HepG2 (cell line): ENCODE measurements at regions not wholly inside any gene's neighbourhood (a gene's known extent, or its start where the extent isn't known, plus 50 kb on each side); places are given as distances from the start of the nearest gene placed in this dataset.

Experiments used
- ATAC-seq: fragments of 200-7000 bp; cut with Tn5 transposase; 3 replicates; pipeline ENCODE4 v1.9.1; 2020; ENCODE audit warnings: mild to moderate bottlenecking, moderate library complexity
- BruUV-seq: library from RNA; stranded (reverse); fragments of 400-500 nt; replicated peaks from 2 replicates; lab custom pipeline; 2021; lab: Mats Ljungman, UMichigan
- CTCF ChIA-PET: fragments of 300-600 bp; formaldehyde crosslinking; extraction: SDS; loops from one replicate; lab custom pipeline; 2021; ENCODE audit warnings: low total read pairs, inconsistent platforms, low intra/inter-chr PET ratio; lab: Yijun Ruan, JAX
- POLR2A ChIA-PET: fragments of 350-600 bp; sonication (Branson Sonifier 250); formaldehyde crosslinking; loops from one replicate; lab custom pipeline; 2020; ENCODE audit warnings: antibody characterized with exemption, inconsistent platforms; lab: Yijun Ruan, JAX
- DNase-seq: peaks from one replicate; pipeline ENCODE4 v3.0.0-alpha.2; 2015; ENCODE audit warnings: low spot score
- FAIRE-seq: peaks from 3 replicates; lab custom pipeline; 2011; peaks lifted over from hg19 to GRCh38; lab: Jason Lieb, UNC
- H2AFZ ChIP-seq: one replicate; pipeline ENCODE4 v1.6.1; 2011; ENCODE audit warnings: low read length, inconsistent platforms
- H3K27ac ChIP-seq: fragments of 300-600 bp; 3 replicates; pipeline ENCODE4 v1.8.0; 2011; ENCODE audit warnings: mixed run types, mild to moderate bottlenecking, mixed read lengths, low read length, inconsistent platforms; ENCODE audit not compliant: insufficient read depth; ENCODE audit errors: extremely low read length
- H3K27me3 ChIP-seq, 2 experiments: fragments of 200-600 bp in 1 of 2; 2 replicates in 1 of 2; 3 replicates in 1 of 2; pipeline versions ENCODE4 v1.6.0 to v1.8.0; 2011; ENCODE audit warnings: low read length in 2 of 2, mild to moderate bottlenecking in 2 of 2, moderate library complexity in 2 of 2, inconsistent platforms in 1 of 2; ENCODE audit not compliant: insufficient read depth in 2 of 2, control insufficient read depth in 1 of 2
- H3K36me3 ChIP-seq, 2 experiments: fragments of 200-600 bp in 1 of 2; replicated peaks in 1 of 2; 2 replicates in 1 of 2; 3 replicates in 1 of 2; pipeline versions ENCODE4 v1.5.1 to v1.8.0; 2011; ENCODE audit warnings: low read length in 2 of 2, inconsistent platforms in 1 of 2; ENCODE audit not compliant: insufficient read depth in 2 of 2, control insufficient read depth in 1 of 2
- H3K4me1 ChIP-seq: 2 replicates; pipeline ENCODE4 v1.5.1; 2012; ENCODE audit warnings: low read length, inconsistent platforms; ENCODE audit not compliant: insufficient read depth
- H3K4me2 ChIP-seq: 2 replicates; pipeline ENCODE4 v1.6.0; 2011; ENCODE audit warnings: low read depth, low read length, inconsistent platforms
- H3K4me3 ChIP-seq, 3 experiments: fragments of 200-600 bp in 1 of 3; sonication (generic), shearing (Covaris generic) in 1 of 3; replicated peaks in 1 of 3; 2 replicates each; pipeline ENCODE4 v1.5.1; 2011 to 2016; ENCODE audit warnings: low read length in 3 of 3, inconsistent platforms in 2 of 3, low read depth in 2 of 3, mild to moderate bottlenecking in 2 of 3, control low read depth in 1 of 3, mixed read lengths in 1 of 3; ENCODE audit not compliant: insufficient read depth in 1 of 3
- H3K79me2 ChIP-seq: one replicate; pipeline ENCODE4 v1.6.1; 2011; ENCODE audit warnings: low read length, inconsistent platforms; ENCODE audit not compliant: insufficient read depth
- H3K9ac ChIP-seq: 2 replicates; pipeline ENCODE4 v1.6.0; 2011; ENCODE audit warnings: mild to moderate bottlenecking, low read depth, low read length, inconsistent platforms; ENCODE audit not compliant: insufficient read depth
- H3K9me3 ChIP-seq: 2 replicates; pipeline ENCODE4 v1.5.1; 2012; ENCODE audit warnings: mild to moderate bottlenecking, low read length
- H4K20me1 ChIP-seq: 2 replicates; pipeline ENCODE4 v1.6.0; 2011; ENCODE audit warnings: inconsistent platforms, mild to moderate bottlenecking, low read length, moderate library complexity; ENCODE audit not compliant: insufficient read depth
- ATF7-NPFF ChIP-seq: sonication (generic); formaldehyde crosslinking; IDR thresholded peaks from 2 replicates; pipeline ENCODE4 v1.8.1; 2023; ENCODE audit warnings: mild to moderate bottlenecking, low read depth, missing genetic modification reagents, moderate library complexity
- FOXC1 ChIP-seq: sonication (generic); formaldehyde crosslinking; IDR thresholded peaks from 2 replicates; pipeline ENCODE4 v1.8.0; 2022; ENCODE audit warnings: mild to moderate bottlenecking, missing genetic modification reagents, borderline replicate concordance
- GPN1 ChIP-seq: sonication (generic); formaldehyde crosslinking; IDR thresholded peaks from 2 replicates; pipeline ENCODE4 v1.5.1; 2020; ENCODE audit warnings: missing genetic modification reagents, borderline replicate concordance
- RFX3 ChIP-seq: IDR thresholded peaks from 2 replicates; pipeline ENCODE4 v1.6.1; 2016; ENCODE audit warnings: missing biosample characterization, missing genetic modification reagents
- ZBTB7A ChIP-seq: sonication (generic); formaldehyde crosslinking; IDR thresholded peaks from 2 replicates; pipeline ENCODE4 v1.8.0; 2022; ENCODE audit warnings: mild to moderate bottlenecking, missing genetic modification reagents
- ZNF232 ChIP-seq: sonication (generic); formaldehyde crosslinking; IDR thresholded peaks from 2 replicates; pipeline ENCODE4 v1.4.0; 2020; ENCODE audit warnings: missing genetic modification reagents, borderline replicate concordance
- ZNF777 ChIP-seq: sonication (generic); formaldehyde crosslinking; IDR thresholded peaks from 2 replicates; pipeline ENCODE4 v1.4.0; 2020; ENCODE audit warnings: missing genetic modification reagents
- ZNF790 ChIP-seq: sonication (generic); formaldehyde crosslinking; IDR thresholded peaks from 2 replicates; pipeline ENCODE4 v1.8.0; 2022; ENCODE audit warnings: missing genetic modification reagents, mild to moderate bottlenecking, borderline replicate concordance
- ZZZ3 ChIP-seq: sonication (generic); formaldehyde crosslinking; IDR thresholded peaks from 2 replicates; pipeline ENCODE4 v1.4.0; 2020; ENCODE audit warnings: missing genetic modification reagents, mild to moderate bottlenecking, borderline replicate concordance
- WGBS: methylation state at CpG from one replicate; pipeline ENCODE4 v1.1.6; 2017; ENCODE audit warnings: low lambda C conversion rate; 5-methylcytosine and 5-hydroxymethylcytosine counted together
- in situ Hi-C: cut with HindIII; loops from 2 replicates; pipeline ENCODE4 v1.10.0; 2017; ENCODE audit warnings: low pct_unique_long_range_greater_than_20kb; ENCODE audit not compliant: extremely low pct_ligation_motif_present
- intact Hi-C: fragments of 100-400 bp; cut with micrococcal nuclease; formaldehyde crosslinking; loops from one replicate; pipeline ENCODE4 v1.10.0; 2022; ENCODE audit not compliant: unreplicated experiment
- TF ChIP-seq, protein P1 (sequence below), 2 experiments: fragments of 450-650 bp in 1 of 2; sonication (generic) in 1 of 2; formaldehyde crosslinking in 1 of 2; IDR thresholded peaks; 2 replicates each; pipeline versions ENCODE4 v1.6.1 to v1.8.0; 2016 to 2022; ENCODE audit warnings: antibody characterized with exemption in 1 of 2, mild to moderate bottlenecking in 1 of 2, missing genetic modification reagents in 1 of 2
- TF ChIP-seq, protein P2 (sequence below): sonication (generic); formaldehyde crosslinking; IDR thresholded peaks from 2 replicates; pipeline ENCODE4 v1.4.0; 2020; ENCODE audit warnings: missing genetic modification reagents

DNA sequence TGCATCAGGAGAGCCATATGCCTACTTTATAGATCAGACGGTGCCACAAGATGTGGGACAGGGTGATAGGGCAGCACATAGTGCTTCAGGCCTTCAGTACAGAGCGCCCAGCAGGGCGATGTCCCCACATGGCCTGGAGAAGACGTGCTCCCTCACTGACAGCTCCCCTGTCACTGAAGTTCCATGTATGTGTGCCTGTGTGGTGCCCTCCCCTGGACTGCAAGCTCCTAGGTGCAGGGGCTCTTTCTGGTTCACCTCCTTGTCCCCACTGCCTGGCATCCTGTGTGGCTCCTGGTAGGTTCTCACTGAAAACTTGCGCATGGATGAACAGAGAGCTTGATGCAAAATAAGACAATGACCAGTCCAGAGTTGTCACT, 233.1 kb downstream of the GADD45G start:
- ChIA-PET POLR2A (no interaction called here), CTCF (no interaction called here)
- Histone ChIP-seq H4K20me1 (no peaks in the 10 kb centered on the region), H3K27ac (no peak overlapping the region), H2AFZ (no peak overlapping the region), H3K36me3 (no peaks in the 10 kb centered on the region), H3K4me3 (no peak overlapping the region), H3K9me3 (no peaks in the 10 kb centered on the region), H3K27me3 (peaks cover 1 to 12% of the 10 kb centered on the region in 2 experiments; a peak in 2 of 5 replicates), H3K79me2 (no peaks in the 10 kb centered on the region), H3K4me2 (no peak overlapping the region), H3K4me1 (no peaks in the 10 kb centered on the region), H3K9ac (no peak overlapping the region)
- intact Hi-C loops (no loop called here), in situ Hi-C loops (no loop called here)
- no peak for FAIRE-seq
- 70% methylated on average over 2 of the region's 5 CpGs for WGBS
- no peak for DNase-seq
- ATAC-seq: no peak
- BruUV-seq: no TSS peak
- TF ChIP-seq, protein P1, sequence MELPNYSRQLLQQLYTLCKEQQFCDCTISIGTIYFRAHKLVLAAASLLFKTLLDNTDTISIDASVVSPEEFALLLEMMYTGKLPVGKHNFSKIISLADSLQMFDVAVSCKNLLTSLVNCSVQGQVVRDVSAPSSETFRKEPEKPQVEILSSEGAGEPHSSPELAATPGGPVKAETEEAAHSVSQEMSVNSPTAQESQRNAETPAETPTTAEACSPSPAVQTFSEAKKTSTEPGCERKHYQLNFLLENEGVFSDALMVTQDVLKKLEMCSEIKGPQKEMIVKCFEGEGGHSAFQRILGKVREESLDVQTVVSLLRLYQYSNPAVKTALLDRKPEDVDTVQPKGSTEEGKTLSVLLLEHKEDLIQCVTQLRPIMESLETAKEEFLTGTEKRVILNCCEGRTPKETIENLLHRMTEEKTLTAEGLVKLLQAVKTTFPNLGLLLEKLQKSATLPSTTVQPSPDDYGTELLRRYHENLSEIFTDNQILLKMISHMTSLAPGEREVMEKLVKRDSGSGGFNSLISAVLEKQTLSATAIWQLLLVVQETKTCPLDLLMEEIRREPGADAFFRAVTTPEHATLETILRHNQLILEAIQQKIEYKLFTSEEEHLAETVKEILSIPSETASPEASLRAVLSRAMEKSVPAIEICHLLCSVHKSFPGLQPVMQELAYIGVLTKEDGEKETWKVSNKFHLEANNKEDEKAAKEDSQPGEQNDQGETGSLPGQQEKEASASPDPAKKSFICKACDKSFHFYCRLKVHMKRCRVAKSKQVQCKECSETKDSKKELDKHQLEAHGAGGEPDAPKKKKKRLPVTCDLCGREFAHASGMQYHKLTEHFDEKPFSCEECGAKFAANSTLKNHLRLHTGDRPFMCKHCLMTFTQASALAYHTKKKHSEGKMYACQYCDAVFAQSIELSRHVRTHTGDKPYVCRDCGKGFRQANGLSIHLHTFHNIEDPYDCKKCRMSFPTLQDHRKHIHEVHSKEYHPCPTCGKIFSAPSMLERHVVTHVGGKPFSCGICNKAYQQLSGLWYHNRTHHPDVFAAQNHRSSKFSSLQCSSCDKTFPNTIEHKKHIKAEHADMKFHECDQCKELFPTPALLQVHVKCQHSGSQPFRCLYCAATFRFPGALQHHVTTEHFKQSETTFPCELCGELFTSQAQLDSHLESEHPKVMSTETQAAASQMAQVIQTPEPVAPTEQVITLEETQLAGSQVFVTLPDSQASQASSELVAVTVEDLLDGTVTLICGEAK (IDR thresholded peaks at IDR 0.05): no peak
- TF ChIP-seq, protein P1 (CRISPR knock-in tag; IDR thresholded peaks at IDR 0.05): no peak
- TF ChIP-seq ZNF790 (CRISPR knock-in tag): no peak
- TF ChIP-seq, protein P2, sequence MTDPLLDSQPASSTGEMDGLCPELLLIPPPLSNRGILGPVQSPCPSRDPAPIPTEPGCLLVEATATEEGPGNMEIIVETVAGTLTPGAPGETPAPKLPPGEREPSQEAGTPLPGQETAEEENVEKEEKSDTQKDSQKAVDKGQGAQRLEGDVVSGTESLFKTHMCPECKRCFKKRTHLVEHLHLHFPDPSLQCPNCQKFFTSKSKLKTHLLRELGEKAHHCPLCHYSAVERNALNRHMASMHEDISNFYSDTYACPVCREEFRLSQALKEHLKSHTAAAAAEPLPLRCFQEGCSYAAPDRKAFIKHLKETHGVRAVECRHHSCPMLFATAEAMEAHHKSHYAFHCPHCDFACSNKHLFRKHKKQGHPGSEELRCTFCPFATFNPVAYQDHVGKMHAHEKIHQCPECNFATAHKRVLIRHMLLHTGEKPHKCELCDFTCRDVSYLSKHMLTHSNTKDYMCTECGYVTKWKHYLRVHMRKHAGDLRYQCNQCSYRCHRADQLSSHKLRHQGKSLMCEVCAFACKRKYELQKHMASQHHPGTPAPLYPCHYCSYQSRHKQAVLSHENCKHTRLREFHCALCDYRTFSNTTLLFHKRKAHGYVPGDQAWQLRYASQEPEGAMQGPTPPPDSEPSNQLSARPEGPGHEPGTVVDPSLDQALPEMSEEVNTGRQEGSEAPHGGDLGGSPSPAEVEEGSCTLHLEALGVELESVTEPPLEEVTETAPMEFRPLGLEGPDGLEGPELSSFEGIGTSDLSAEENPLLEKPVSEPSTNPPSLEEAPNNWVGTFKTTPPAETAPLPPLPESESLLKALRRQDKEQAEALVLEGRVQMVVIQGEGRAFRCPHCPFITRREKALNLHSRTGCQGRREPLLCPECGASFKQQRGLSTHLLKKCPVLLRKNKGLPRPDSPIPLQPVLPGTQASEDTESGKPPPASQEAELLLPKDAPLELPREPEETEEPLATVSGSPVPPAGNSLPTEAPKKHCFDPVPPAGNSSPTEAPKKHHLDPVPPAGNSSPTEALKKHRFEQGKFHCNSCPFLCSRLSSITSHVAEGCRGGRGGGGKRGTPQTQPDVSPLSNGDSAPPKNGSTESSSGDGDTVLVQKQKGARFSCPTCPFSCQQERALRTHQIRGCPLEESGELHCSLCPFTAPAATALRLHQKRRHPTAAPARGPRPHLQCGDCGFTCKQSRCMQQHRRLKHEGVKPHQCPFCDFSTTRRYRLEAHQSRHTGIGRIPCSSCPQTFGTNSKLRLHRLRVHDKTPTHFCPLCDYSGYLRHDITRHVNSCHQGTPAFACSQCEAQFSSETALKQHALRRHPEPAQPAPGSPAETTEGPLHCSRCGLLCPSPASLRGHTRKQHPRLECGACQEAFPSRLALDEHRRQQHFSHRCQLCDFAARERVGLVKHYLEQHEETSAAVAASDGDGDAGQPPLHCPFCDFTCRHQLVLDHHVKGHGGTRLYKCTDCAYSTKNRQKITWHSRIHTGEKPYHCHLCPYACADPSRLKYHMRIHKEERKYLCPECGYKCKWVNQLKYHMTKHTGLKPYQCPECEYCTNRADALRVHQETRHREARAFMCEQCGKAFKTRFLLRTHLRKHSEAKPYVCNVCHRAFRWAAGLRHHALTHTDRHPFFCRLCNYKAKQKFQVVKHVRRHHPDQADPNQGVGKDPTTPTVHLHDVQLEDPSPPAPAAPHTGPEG (CRISPR knock-in tag): no peak
- TF ChIP-seq ZZZ3: no peak
- TF ChIP-seq ZNF232: no peak
- TF ChIP-seq RFX3 (CRISPR knock-in tag): no peak
- no peak for TF ChIP-seq FOXC1 (CRISPR knock-in tag)
- no peak for TF ChIP-seq GPN1 (CRISPR knock-in tag)
- no peak for TF ChIP-seq ZBTB7A (CRISPR knock-in tag)
- TF ChIP-seq ZNF777 (CRISPR knock-in tag): no peak
- no peak for TF ChIP-seq ATF7-NPFF
